GM23248 (cell line): ENCODE measurements at regions not wholly inside any gene's neighbourhood (a gene's known extent, or its start where the extent isn't known, plus 50 kb on each side); places are given as distances from the start of the nearest gene placed in this dataset.
A peak's percentile ranks its signal among the peaks of the same experiment; 100 is the strongest.

Source experiments
- DNase-seq: peaks from one replicate; pipeline ENCODE4 v3.0.0-alpha.2; 2015
- H2AFZ ChIP-seq: fragments of 200-600 bp; sonication (generic); 2 replicates; pipeline ENCODE4 v1.6.1; 2016; ENCODE audit warnings: antibody characterized with exemption
- H3F3A ChIP-seq: fragments of 200-600 bp; sonication (generic); 2 replicates; pipeline ENCODE4 v1.6.1; 2016; ENCODE audit warnings: mild to moderate bottlenecking, antibody characterized with exemption, mixed run types; ENCODE audit not compliant: insufficient read depth
- H3K27ac ChIP-seq: fragments of 200-600 bp; sonication (generic); 2 replicates; pipeline ENCODE4 v1.5.1; 2016; ENCODE audit warnings: mild to moderate bottlenecking
- H3K27me3 ChIP-seq: fragments of 200-600 bp; sonication (generic); replicated peaks from 2 replicates; pipeline ENCODE4 v1.6.1; 2016; ENCODE audit warnings: mild to moderate bottlenecking; ENCODE audit not compliant: insufficient read depth
- H3K36me3 ChIP-seq: fragments of 200-600 bp; sonication (generic); 2 replicates; pipeline ENCODE4 v1.6.1; 2016; ENCODE audit warnings: low read depth, mild to moderate bottlenecking
- H3K4me1 ChIP-seq: fragments of 200-600 bp; sonication (generic); 2 replicates; pipeline ENCODE4 v1.6.1; 2016; ENCODE audit warnings: mild to moderate bottlenecking; ENCODE audit not compliant: insufficient read depth
- H3K4me2 ChIP-seq: fragments of 200-600 bp; sonication (generic); one replicate; pipeline ENCODE4 v1.6.1; 2016; ENCODE audit warnings: mild to moderate bottlenecking; ENCODE audit not compliant: unreplicated experiment
- H3K4me3 ChIP-seq: fragments of 200-600 bp; sonication (generic); 2 replicates; pipeline ENCODE4 v1.5.1; 2016; ENCODE audit warnings: mild to moderate bottlenecking
- H3K79me2 ChIP-seq: fragments of 200-600 bp; sonication (generic); 2 replicates; pipeline ENCODE4 v1.6.1; 2016; ENCODE audit warnings: mild to moderate bottlenecking; ENCODE audit not compliant: insufficient read depth
- H3K9ac ChIP-seq: fragments of 200-600 bp; sonication (generic); 2 replicates; pipeline ENCODE4 v1.6.1; 2016; ENCODE audit warnings: mild to moderate bottlenecking
- H3K9me2 ChIP-seq: fragments of 200-600 bp; sonication (generic); 2 replicates; pipeline ENCODE4 v1.6.1; 2016; ENCODE audit warnings: mixed run types, mild to moderate bottlenecking, moderate library complexity; ENCODE audit not compliant: insufficient read depth
- H3K9me3 ChIP-seq: fragments of 200-600 bp; sonication (generic); one replicate; pipeline ENCODE4 v1.6.1; 2017; ENCODE audit warnings: low read depth
- H4K20me1 ChIP-seq: fragments of 200-600 bp; sonication (generic); 2 replicates; pipeline ENCODE4 v1.6.0; 2016; ENCODE audit not compliant: insufficient read depth
- EZH2 ChIP-seq: fragments of 200-600 bp; sonication (generic); IDR thresholded peaks from 2 replicates; pipeline ENCODE4 v1.6.1; 2018; ENCODE audit warnings: antibody characterized with exemption, mild to moderate bottlenecking; ENCODE audit not compliant: insufficient read depth, poor library complexity, severe bottlenecking
- EZH2phosphoT487 ChIP-seq: fragments of 200-600 bp; sonication (generic); IDR thresholded peaks from 2 replicates; pipeline ENCODE4 v1.6.1; 2018; ENCODE audit warnings: antibody characterized with exemption, moderate library complexity, mild to moderate bottlenecking, low read depth; ENCODE audit not compliant: insufficient read depth
- WGBS, 2 experiments: methylation state at CpG; one replicate each; pipeline ENCODE4 v1.1.6; 2015 to 2017; ENCODE audit warnings: low lambda C conversion rate in 2 of 2, low coverage in 1 of 2; ENCODE audit errors: missing lambda C conversion rate in 2 of 2; 5-methylcytosine and 5-hydroxymethylcytosine counted together
- in situ Hi-C: fragments of 300-500 bp; cut with MboI; formaldehyde crosslinking; loops from 2 replicates; pipeline ENCODE4 v1.15.0; 2020

- no peak overlapping the region for H3K4me3 ChIP-seq
- H3K36me3 ChIP-seq: no peaks in the 10 kb centered on the region
- no peak overlapping the region for H3K4me2 ChIP-seq
- no peak for DNase-seq
- no peak for TF ChIP-seq EZH2phosphoT487
- no peak for TF ChIP-seq EZH2
- no peak overlapping the region for H3K27ac ChIP-seq
- no peaks in the 10 kb centered on the region for H3K9me2 ChIP-seq
- in situ Hi-C loops: loop anchor here (5.0 kb wide), 1 partner anchor 77 kb away; no protein-coding TSS in a partner anchor
- H3K4me1 ChIP-seq: no peaks in the 10 kb centered on the region
- H3K9me3 ChIP-seq: no peaks in the 10 kb centered on the region
- 67 to 73% methylated on average over 6 of the region's 6 CpGs for WGBS, 2 experiments
- peaks cover 6% of the 10 kb centered on the region; the same call in 1 of the 2 replicates for H3K27me3 ChIP-seq
- no peaks in the 10 kb centered on the region for H4K20me1 ChIP-seq
- H2AFZ ChIP-seq: no peak overlapping the region
- no peaks in the 10 kb centered on the region for H3F3A ChIP-seq
- H3K79me2 ChIP-seq: no peaks in the 10 kb centered on the region
- H3K9ac ChIP-seq: no peak overlapping the region
These were observed 968.0 kb downstream of the UQCRFS1 start for GRCh38 chr19:28244966-28245365.

GRCh38 chr19:28242317-28242927 is 970.5 kb downstream of the UQCRFS1 start:
- Histone ChIP-seq H3K27me3 (peaks cover 19% of the 10 kb centered on the region), H4K20me1 (no peaks in the 10 kb centered on the region), H3K79me2 (no peaks in the 10 kb centered on the region), H3K36me3 (no peaks in the 10 kb centered on the region), H3K9me3 (no peaks in the 10 kb centered on the region), H3K9me2 (no peaks in the 10 kb centered on the region), H3F3A (no peaks in the 10 kb centered on the region), H3K27ac (no peak overlapping the region), H3K4me3 (no peak overlapping the region), H3K4me2 (no peak overlapping the region), H3K9ac (no peak overlapping the region), H3K4me1 (no peaks in the 10 kb centered on the region), H2AFZ (no peak overlapping the region)
- 28 to 32% methylated on average over 7 of the region's 7 CpGs for WGBS, 2 experiments
- TF ChIP-seq EZH2phosphoT487 (no peak), EZH2 (no peak)
- DNase-seq: peak; percentile 58
- in situ Hi-C loops: loop anchor here (5.0 kb wide), 1 partner anchor 80 kb away; no protein-coding TSS in a partner anchor

GRCh38 chr19:28239270-28239669 is 973.7 kb downstream of the UQCRFS1 start:
- 38 to 45% methylated on average over 5 of the region's 5 CpGs for WGBS, 2 experiments
- TF ChIP-seq EZH2phosphoT487 (no peak), EZH2 (no peak)
- Histone ChIP-seq H3F3A (no peaks in the 10 kb centered on the region), H2AFZ (no peak overlapping the region), H3K9me3 (no peaks in the 10 kb centered on the region), H3K27ac (no peak overlapping the region), H3K9me2 (no peaks in the 10 kb centered on the region), H3K4me3 (no peak overlapping the region), H3K4me1 (0 out of 2 replicates have a peak, but pooled peaks cover 7% of the 10 kb centered on the region), H3K79me2 (no peaks in the 10 kb centered on the region), H3K4me2 (no peak overlapping the region), H3K9ac (no peak overlapping the region), H3K36me3 (no peaks in the 10 kb centered on the region), H3K27me3 (peaks cover 39% of the 10 kb centered on the region), H4K20me1 (no peaks in the 10 kb centered on the region)
- in situ Hi-C loops: no loop called here
- DNase-seq: peak; percentile 19

- no peaks in the 10 kb centered on the region for H3K79me2 ChIP-seq
- H4K20me1 ChIP-seq: no peaks in the 10 kb centered on the region
- no peak overlapping the region for H3K4me3 ChIP-seq
- H3K36me3 ChIP-seq: no peaks in the 10 kb centered on the region
- H3K9me2 ChIP-seq: no peaks in the 10 kb centered on the region
- no peak overlapping the region for H3K4me2 ChIP-seq
- TF ChIP-seq EZH2: no peak
- in situ Hi-C loops: no loop called here
- peaks cover 42% of the 10 kb centered on the region for H3K27me3 ChIP-seq
- no peak overlapping the region for H3K27ac ChIP-seq
- DNase-seq: no peak
- no peak overlapping the region for H3K9ac ChIP-seq
- 0 out of 2 replicates have a peak, but pooled peaks cover 7% of the 10 kb centered on the region for H3K4me1 ChIP-seq
- H3F3A ChIP-seq: no peaks in the 10 kb centered on the region
- no peaks in the 10 kb centered on the region for H3K9me3 ChIP-seq
- H2AFZ ChIP-seq: no peak overlapping the region
These were observed 974.6 kb downstream of the UQCRFS1 start for GRCh38 chr19:28238270-28238820.
